Right atrium auricular region (tissue), 2 donors: ENCODE measurements at regions not wholly inside any gene's neighbourhood (a gene's known extent, or its start where the extent isn't known, plus 50 kb on each side); places are given as distances from the start of the nearest gene placed in this dataset.
"Not testable (repeated sequence)": the region's sequence is repeated elsewhere in the genome, so short reads cannot be mapped to it uniquely, and the experiment has no call there.

Experiments
- DNase-seq: peaks from one replicate; pipeline ENCODE4 v3.0.0-alpha.2; 2019; ENCODE audit warnings: low spot score
- H3K27ac ChIP-seq, 2 donors: fragments of 200-600 bp; sonication (generic); 1 replicate in 1 of 2; 2 replicates in 1 of 2; pipeline ENCODE4 v1.5.1; 2016 to 2019
- H3K27me3 ChIP-seq, 2 donors: fragments of 200-600 bp; sonication (generic); one replicate each; pipeline versions ENCODE4 v1.5.1 to v1.6.0; 2017 to 2019
- H3K36me3 ChIP-seq: fragments of 200-600 bp; sonication (generic); one replicate; pipeline ENCODE4 v1.5.1; 2016
- H3K4me1 ChIP-seq, 2 donors: fragments of 200-600 bp; sonication (generic); one replicate each; pipeline versions ENCODE4 v1.5.1 to v1.6.0; 2017 to 2019
- H3K4me3 ChIP-seq, 2 donors: fragments of 200-600 bp; sonication (generic); 1 replicate in 1 of 2; 2 replicates in 1 of 2; pipeline ENCODE4 v1.5.1; 2017 to 2019; ENCODE audit warnings: mild to moderate bottlenecking in 1 of 2, moderate library complexity in 1 of 2
- H3K9me3 ChIP-seq, 2 donors: fragments of 200-600 bp; sonication (generic); one replicate each; pipeline ENCODE4 v1.5.1; 2019
- TF ChIP-seq, protein P1 (sequence below), 2 donors: fragments of 200-600 bp; sonication (generic); IDR thresholded peaks; one replicate each; pipeline ENCODE4 v1.5.1; 2019; ENCODE audit warnings: antibody characterized with exemption in 2 of 2

DNA sequence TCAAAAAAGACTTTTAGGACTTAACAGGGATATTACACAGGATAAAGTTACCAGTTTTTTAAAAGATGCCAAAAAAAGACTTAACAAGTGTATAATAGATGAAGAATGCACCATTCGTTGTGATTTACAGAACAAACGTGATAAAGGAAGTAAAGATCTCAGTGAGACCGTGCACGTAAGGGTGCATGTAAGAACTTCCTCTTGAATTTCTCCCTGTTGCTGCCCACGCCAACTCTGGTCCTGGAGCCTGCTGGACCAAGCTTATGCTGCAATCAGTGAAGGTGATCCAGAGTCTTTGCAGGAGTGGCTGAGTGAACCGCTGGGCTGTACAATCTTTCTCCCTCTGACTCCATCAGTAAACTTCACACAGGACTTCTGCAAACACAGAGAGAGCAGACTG, 593.7 kb downstream of the TMEM121 start:
- no peak for DNase-seq
- Histone ChIP-seq H3K27me3 (no peaks in the 10 kb centered on the region), H3K4me3 (no peak overlapping the region), H3K9me3 (no peaks in the 10 kb centered on the region), H3K27ac (no peak overlapping the region), H3K36me3 (no peaks in the 10 kb centered on the region), H3K4me1 (no peaks in the 10 kb centered on the region)
- TF ChIP-seq, protein P1, sequence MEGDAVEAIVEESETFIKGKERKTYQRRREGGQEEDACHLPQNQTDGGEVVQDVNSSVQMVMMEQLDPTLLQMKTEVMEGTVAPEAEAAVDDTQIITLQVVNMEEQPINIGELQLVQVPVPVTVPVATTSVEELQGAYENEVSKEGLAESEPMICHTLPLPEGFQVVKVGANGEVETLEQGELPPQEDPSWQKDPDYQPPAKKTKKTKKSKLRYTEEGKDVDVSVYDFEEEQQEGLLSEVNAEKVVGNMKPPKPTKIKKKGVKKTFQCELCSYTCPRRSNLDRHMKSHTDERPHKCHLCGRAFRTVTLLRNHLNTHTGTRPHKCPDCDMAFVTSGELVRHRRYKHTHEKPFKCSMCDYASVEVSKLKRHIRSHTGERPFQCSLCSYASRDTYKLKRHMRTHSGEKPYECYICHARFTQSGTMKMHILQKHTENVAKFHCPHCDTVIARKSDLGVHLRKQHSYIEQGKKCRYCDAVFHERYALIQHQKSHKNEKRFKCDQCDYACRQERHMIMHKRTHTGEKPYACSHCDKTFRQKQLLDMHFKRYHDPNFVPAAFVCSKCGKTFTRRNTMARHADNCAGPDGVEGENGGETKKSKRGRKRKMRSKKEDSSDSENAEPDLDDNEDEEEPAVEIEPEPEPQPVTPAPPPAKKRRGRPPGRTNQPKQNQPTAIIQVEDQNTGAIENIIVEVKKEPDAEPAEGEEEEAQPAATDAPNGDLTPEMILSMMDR (IDR thresholded peaks at IDR 0.05): no peak

- no peaks in the 10 kb centered on the region for H3K27me3 ChIP-seq
- no peaks in the 10 kb centered on the region for H3K4me1 ChIP-seq
- DNase-seq: no peak
- H3K36me3 ChIP-seq: no peaks in the 10 kb centered on the region
- TF ChIP-seq, protein P1 (IDR thresholded peaks at IDR 0.05): no peak
- H3K4me3 ChIP-seq: no peak overlapping the region
- H3K9me3 ChIP-seq: no peaks in the 10 kb centered on the region
- H3K27ac ChIP-seq: no peak overlapping the region
Measured at GRCh38 chr14:106129274-106129673, 602.9 kb downstream of the TMEM121 start.

- H3K4me1 ChIP-seq, H3K4me3 ChIP-seq, H3K36me3 ChIP-seq, H3K9me3 ChIP-seq, DNase-seq, H3K27me3 ChIP-seq, H3K27ac ChIP-seq: not testable (repeated sequence)
Measured at GRCh38 chr14:106129904-106130661, 603.7 kb downstream of the TMEM121 start.

DNA sequence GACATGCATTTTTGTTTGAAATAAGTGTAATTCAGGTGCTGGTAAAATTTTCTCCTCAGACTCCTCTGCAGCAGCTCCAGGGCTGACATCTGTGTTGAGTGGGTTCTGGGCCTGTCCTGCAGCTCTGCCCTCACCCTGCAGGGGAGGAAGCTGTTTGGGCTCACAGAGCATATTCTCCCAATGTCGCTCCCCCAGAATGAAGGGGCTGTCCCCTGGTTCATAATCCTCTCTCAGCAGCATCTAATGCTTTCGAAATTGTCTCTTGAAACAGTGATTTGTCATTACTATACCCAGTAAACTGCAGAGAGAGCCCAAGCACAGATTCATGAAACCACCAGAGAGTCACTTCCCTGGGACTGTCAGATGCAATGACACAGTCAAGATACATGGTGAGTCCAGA, 606.7 kb downstream of the TMEM121 start:
- not testable (repeated sequence) for H3K36me3 ChIP-seq, H3K27me3 ChIP-seq, H3K4me1 ChIP-seq, H3K27ac ChIP-seq, H3K4me3 ChIP-seq, H3K9me3 ChIP-seq, DNase-seq

- H3K4me3 ChIP-seq: no peak overlapping the region
- H3K4me1 ChIP-seq: no peaks in the 10 kb centered on the region
- no peaks in the 10 kb centered on the region for H3K9me3 ChIP-seq
- H3K27me3 ChIP-seq: no peaks in the 10 kb centered on the region
- H3K36me3 ChIP-seq: no peaks in the 10 kb centered on the region
- TF ChIP-seq, protein P1 (IDR thresholded peaks at IDR 0.05): no peak
- DNase-seq: no peak
- H3K27ac ChIP-seq: no peak overlapping the region
Measured at GRCh38 chr14:106134886-106135285, 608.5 kb downstream of the TMEM121 start.

GRCh38 chr14:106141242-106142220, 615.1 kb downstream of the TMEM121 start:
- no peak overlapping the region for H3K4me3 ChIP-seq
- no peaks in the 10 kb centered on the region for H3K9me3 ChIP-seq
- DNase-seq: no peak

DNA sequence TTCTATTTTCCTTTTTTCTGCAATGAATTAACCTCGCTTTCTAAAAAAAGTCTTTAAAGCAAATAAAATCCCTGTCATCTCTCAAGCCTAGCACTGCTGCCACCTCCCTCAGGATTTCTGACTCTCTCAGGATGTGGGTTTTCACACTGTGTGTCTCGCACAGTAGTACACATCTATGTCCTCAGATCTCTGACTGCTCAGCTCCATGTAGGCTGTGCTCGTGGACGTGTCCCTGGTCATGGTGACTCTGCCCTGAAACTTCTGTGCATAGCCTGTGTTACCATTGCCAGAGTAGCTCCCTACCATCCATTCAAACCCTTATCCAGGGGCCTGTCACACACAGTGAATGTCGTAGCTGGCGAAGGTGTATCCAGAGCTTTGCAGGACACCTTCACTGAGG, 619.3 kb downstream of the TMEM121 start:
- not testable (repeated sequence) for H3K9me3 ChIP-seq, H3K27me3 ChIP-seq, H3K27ac ChIP-seq, H3K36me3 ChIP-seq, DNase-seq, H3K4me1 ChIP-seq, H3K4me3 ChIP-seq

More at GRCh38 chr14:106141242-106142220, 615.1 kb downstream of the TMEM121 start:
- TF ChIP-seq, protein P1 (IDR thresholded peaks at IDR 0.05): no peak
- H3K27me3 ChIP-seq: no peaks in the 10 kb centered on the region
- no peak overlapping the region for H3K27ac ChIP-seq
- H3K36me3 ChIP-seq: no peaks in the 10 kb centered on the region
- no peaks in the 10 kb centered on the region for H3K4me1 ChIP-seq
